SK-N-SH (cell line): ENCODE measurements at regions not wholly inside any gene's neighbourhood (a gene's known extent, or its start where the extent isn't known, plus 50 kb on each side); places are given as distances from the start of the nearest gene placed in this dataset.

ENCODE experiments used
- EP300 ChIP-seq, 2 experiments: IDR thresholded peaks; 2 replicates each; pipeline versions ENCODE4 v1.4.0 to v1.6.1; 2012; ENCODE audit warnings: borderline replicate concordance in 1 of 2, low read depth in 1 of 2, low read length in 1 of 2
- EZH2phosphoT487 ChIP-seq: fragments of 200-600 bp; sonication (generic); IDR thresholded peaks from 2 replicates; pipeline ENCODE4 v1.6.1; 2017; ENCODE audit warnings: low read depth, mixed run types, mild to moderate bottlenecking, antibody characterized with exemption, moderate library complexity, borderline replicate concordance
- FOXM1 ChIP-seq: IDR thresholded peaks from 2 replicates; pipeline ENCODE4 v1.4.0; 2012; ENCODE audit warnings: low read depth, mild to moderate bottlenecking
- GABPA ChIP-seq: IDR thresholded peaks from 2 replicates; pipeline ENCODE4 v1.4.0; 2012; ENCODE audit warnings: low read depth, mild to moderate bottlenecking
- MAX ChIP-seq: IDR thresholded peaks from 2 replicates; pipeline ENCODE4 v1.4.0; 2012; ENCODE audit warnings: low read depth
- NFIC ChIP-seq: IDR thresholded peaks from 2 replicates; pipeline ENCODE4 v1.4.0; 2012; ENCODE audit warnings: borderline replicate concordance
- POLR2AphosphoS5 ChIP-seq: IDR thresholded peaks from 2 replicates; pipeline ENCODE4 v1.6.1; 2012; ENCODE audit warnings: low read depth, low read length
- RAD21 ChIP-seq: IDR thresholded peaks from 2 replicates; pipeline ENCODE4 v1.6.1; 2012; ENCODE audit warnings: mild to moderate bottlenecking, low read length
- RCOR1 ChIP-seq: fragments of 150-350 bp; IDR thresholded peaks from 2 replicates; pipeline ENCODE4 v1.6.1; 2017; ENCODE audit warnings: antibody characterized with exemption, low read length
- RFX5 ChIP-seq: IDR thresholded peaks from 2 replicates; pipeline ENCODE4 v1.6.1; 2012; ENCODE audit warnings: mild to moderate bottlenecking, improper control_type of control experiment, low read length
- TF ChIP-seq, protein P1 (sequence below): fragments of 200-600 bp; sonication (generic); IDR thresholded peaks from 2 replicates; pipeline ENCODE4 v1.6.1; 2017; ENCODE audit warnings: antibody characterized with exemption, mild to moderate bottlenecking, moderate library complexity
- TF ChIP-seq, protein P2 (sequence below): IDR thresholded peaks from 2 replicates; pipeline ENCODE4 v1.6.1; 2012; ENCODE audit warnings: mild to moderate bottlenecking, low read depth, low read length, moderate library complexity
- TF ChIP-seq, protein P3 (sequence below): IDR thresholded peaks from 2 replicates; pipeline ENCODE4 v1.4.0; 2012; ENCODE audit warnings: low read depth, borderline replicate concordance

GRCh38 chrX:45619290-45619689, 418.6 kb upstream of the DIPK2B start:
- TF ChIP-seq, protein P1, sequence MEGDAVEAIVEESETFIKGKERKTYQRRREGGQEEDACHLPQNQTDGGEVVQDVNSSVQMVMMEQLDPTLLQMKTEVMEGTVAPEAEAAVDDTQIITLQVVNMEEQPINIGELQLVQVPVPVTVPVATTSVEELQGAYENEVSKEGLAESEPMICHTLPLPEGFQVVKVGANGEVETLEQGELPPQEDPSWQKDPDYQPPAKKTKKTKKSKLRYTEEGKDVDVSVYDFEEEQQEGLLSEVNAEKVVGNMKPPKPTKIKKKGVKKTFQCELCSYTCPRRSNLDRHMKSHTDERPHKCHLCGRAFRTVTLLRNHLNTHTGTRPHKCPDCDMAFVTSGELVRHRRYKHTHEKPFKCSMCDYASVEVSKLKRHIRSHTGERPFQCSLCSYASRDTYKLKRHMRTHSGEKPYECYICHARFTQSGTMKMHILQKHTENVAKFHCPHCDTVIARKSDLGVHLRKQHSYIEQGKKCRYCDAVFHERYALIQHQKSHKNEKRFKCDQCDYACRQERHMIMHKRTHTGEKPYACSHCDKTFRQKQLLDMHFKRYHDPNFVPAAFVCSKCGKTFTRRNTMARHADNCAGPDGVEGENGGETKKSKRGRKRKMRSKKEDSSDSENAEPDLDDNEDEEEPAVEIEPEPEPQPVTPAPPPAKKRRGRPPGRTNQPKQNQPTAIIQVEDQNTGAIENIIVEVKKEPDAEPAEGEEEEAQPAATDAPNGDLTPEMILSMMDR, result no peak
- TF ChIP-seq POLR2AphosphoS5 (peak; percentile 38; the same call in 1 of the 2 replicates), NFIC (no peak), GABPA (no peak), RCOR1 (no peak), RFX5 (no peak), RAD21 (no peak), FOXM1 (no peak), EZH2phosphoT487 (no peak), EP300 (IDR thresholded peaks at IDR 0.05; ENCODE audit: borderline replicate concordance in 1 of 2, low read depth in 1 of 2, low read length in 1 of 2) (peak in 1 of 2 experiments; percentile 64; a peak in 1 of 4 replicates), MAX (no peak)
- TF ChIP-seq, protein P2, sequence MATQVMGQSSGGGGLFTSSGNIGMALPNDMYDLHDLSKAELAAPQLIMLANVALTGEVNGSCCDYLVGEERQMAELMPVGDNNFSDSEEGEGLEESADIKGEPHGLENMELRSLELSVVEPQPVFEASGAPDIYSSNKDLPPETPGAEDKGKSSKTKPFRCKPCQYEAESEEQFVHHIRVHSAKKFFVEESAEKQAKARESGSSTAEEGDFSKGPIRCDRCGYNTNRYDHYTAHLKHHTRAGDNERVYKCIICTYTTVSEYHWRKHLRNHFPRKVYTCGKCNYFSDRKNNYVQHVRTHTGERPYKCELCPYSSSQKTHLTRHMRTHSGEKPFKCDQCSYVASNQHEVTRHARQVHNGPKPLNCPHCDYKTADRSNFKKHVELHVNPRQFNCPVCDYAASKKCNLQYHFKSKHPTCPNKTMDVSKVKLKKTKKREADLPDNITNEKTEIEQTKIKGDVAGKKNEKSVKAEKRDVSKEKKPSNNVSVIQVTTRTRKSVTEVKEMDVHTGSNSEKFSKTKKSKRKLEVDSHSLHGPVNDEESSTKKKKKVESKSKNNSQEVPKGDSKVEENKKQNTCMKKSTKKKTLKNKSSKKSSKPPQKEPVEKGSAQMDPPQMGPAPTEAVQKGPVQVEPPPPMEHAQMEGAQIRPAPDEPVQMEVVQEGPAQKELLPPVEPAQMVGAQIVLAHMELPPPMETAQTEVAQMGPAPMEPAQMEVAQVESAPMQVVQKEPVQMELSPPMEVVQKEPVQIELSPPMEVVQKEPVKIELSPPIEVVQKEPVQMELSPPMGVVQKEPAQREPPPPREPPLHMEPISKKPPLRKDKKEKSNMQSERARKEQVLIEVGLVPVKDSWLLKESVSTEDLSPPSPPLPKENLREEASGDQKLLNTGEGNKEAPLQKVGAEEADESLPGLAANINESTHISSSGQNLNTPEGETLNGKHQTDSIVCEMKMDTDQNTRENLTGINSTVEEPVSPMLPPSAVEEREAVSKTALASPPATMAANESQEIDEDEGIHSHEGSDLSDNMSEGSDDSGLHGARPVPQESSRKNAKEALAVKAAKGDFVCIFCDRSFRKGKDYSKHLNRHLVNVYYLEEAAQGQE, result no peak
- TF ChIP-seq, protein P3, sequence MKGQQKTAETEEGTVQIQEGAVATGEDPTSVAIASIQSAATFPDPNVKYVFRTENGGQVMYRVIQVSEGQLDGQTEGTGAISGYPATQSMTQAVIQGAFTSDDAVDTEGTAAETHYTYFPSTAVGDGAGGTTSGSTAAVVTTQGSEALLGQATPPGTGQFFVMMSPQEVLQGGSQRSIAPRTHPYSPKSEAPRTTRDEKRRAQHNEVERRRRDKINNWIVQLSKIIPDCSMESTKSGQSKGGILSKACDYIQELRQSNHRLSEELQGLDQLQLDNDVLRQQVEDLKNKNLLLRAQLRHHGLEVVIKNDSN, result no peak
